Peyer's patch (tissue), 4 donors: ENCODE measurements at regions not wholly inside any gene's neighbourhood (a gene's known extent, or its start where the extent isn't known, plus 50 kb on each side); places are given as distances from the start of the nearest gene placed in this dataset.

Experiments
- DNase-seq, 3 donors: peaks; one replicate each; pipeline ENCODE4 v3.0.0-alpha.2; 2017 to 2019
- H3K27ac ChIP-seq, 4 donors: fragments of 200-600 bp; sonication (generic); one replicate each; pipeline ENCODE4 v1.5.1; 2016 to 2019
- H3K27me3 ChIP-seq, 2 donors: fragments of 200-600 bp; sonication (generic); one replicate each; pipeline ENCODE4 v1.5.1; 2019
- H3K36me3 ChIP-seq, 3 donors: fragments of 200-600 bp; sonication (generic); one replicate each; pipeline ENCODE4 v1.5.1; 2016 to 2019
- H3K4me1 ChIP-seq, 4 donors: fragments of 200-600 bp; sonication (generic); one replicate each; pipeline ENCODE4 v1.5.1; 2016 to 2019
- H3K4me3 ChIP-seq, 4 donors: fragments of 200-600 bp; sonication (generic); 1 replicate in 3 of 4; 2 replicates in 1 of 4; pipeline ENCODE4 v1.5.1; 2016 to 2019; ENCODE audit warnings: mild to moderate bottlenecking in 1 of 4
- H3K9me3 ChIP-seq, 4 donors: fragments of 200-600 bp; sonication (generic); one replicate each; pipeline ENCODE4 v1.5.1; 2016 to 2019; ENCODE audit warnings: mild to moderate bottlenecking in 1 of 4
- CTCF ChIP-seq, 6 experiments: fragments of 450-650 bp in 4 of 6; fragments of 200-600 bp in 2 of 6; sonication (generic) in 1 of 6; IDR thresholded peaks; one replicate each; pipeline ENCODE4 v1.5.1; 2017 to 2019; ENCODE audit warnings: antibody characterized with exemption in 6 of 6, mild to moderate bottlenecking in 3 of 6, moderate library complexity in 1 of 6
- POLR2A ChIP-seq, 2 donors: fragments of 450-650 bp; IDR thresholded peaks; one replicate each; pipeline ENCODE4 v1.5.1; 2017; ENCODE audit warnings: antibody characterized with exemption in 2 of 2, mild to moderate bottlenecking in 2 of 2, moderate library complexity in 2 of 2

DNA sequence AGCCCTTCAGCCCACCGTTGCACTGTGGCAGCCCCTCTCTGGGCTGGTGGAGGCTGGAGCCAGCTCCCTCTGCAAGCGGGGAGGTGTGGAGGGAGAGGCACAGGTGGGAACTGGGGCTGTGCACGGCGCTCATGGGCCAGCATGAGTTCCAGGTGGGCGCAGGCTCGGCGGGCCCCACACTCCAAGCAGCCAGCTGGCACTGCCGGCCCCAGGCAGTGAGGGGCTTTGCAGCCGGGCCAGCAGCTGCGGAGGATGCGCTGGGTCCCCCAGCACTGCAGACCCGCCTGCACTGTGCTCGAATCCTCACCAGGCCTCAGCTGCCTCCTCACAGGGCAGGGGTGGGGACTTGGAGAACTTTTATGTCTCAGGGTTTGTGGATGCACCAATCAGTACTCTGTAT, 1354.8 kb upstream of the IGFBP7 start:
- Histone ChIP-seq H3K9me3 (no peaks in the 10 kb centered on the region), H3K4me3 (no peak overlapping the region), H3K27ac (no peak overlapping the region), H3K36me3 (no peaks in the 10 kb centered on the region), H3K4me1 (no peaks in the 10 kb centered on the region), H3K27me3 (no peaks in the 10 kb centered on the region)
- DNase-seq: no peak
- TF ChIP-seq POLR2A (IDR thresholded peaks at IDR 0.05): no peak
- no peak for TF ChIP-seq CTCF (IDR thresholded peaks at IDR 0.05)

DNA sequence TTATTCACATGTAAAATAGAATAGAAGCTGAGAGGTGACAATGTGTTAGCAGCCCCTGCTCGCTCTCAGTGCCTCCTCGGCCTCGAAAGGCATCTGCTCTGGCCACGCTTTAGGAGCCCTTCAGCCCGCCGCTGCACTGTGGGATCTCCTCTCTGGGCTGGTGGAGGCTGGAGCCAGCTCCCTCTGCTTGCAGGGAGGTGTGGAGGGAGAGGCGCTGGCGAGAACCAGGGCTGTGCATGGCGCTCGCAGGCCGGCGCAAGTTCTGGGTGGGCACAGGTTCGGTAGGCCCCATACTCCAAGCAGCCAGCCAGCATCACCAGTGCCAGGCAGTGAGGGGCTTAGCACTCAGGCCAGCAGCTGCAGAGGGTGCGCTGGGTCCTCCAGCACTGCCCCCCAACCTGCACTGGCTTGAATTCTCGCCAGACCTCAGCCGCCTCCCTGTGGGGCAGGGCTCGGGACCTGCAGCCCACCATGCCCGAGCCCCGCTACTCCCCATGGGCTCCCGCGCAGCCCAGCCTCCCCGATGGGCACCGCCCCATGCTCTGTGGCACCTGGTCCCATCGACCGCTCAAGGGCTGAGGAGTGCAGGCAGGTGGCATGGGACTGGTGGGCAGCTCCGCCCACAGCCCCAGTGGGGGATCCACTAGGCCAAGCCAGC, 1346.7 kb upstream of the IGFBP7 start:
- no peaks in the 10 kb centered on the region for H3K4me1 ChIP-seq
- H3K36me3 ChIP-seq: no peaks in the 10 kb centered on the region
- H3K27me3 ChIP-seq: no peaks in the 10 kb centered on the region
- no peaks in the 10 kb centered on the region for H3K9me3 ChIP-seq
- H3K27ac ChIP-seq: no peak overlapping the region
- DNase-seq: no peak
- H3K4me3 ChIP-seq: no peak overlapping the region
- TF ChIP-seq CTCF (IDR thresholded peaks at IDR 0.05) (no peak), POLR2A (IDR thresholded peaks at IDR 0.05) (no peak)

DNA sequence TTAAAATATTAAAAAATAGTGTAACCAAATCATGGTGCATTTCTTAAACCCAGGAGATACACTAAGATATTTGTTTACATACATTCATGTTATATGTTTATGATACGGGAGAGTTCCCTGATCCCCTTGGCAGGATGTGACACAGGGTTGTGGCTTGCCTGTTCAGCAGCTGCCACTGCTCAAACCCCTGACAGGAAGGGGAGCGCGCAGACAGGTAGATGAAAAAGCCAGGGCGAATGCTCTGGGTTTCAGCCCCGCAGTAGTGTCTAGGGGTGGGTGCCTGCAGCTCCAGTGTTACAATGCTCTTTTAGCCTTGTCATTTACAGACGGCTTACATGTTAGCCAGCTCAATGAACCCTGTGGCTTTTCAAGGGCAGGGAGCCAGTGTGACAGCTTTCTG, 1343.8 kb upstream of the IGFBP7 start:
- no peak overlapping the region for H3K27ac ChIP-seq
- H3K4me1 ChIP-seq: no peaks in the 10 kb centered on the region
- H3K9me3 ChIP-seq: no peaks in the 10 kb centered on the region
- TF ChIP-seq POLR2A (IDR thresholded peaks at IDR 0.05) (no peak), CTCF (IDR thresholded peaks at IDR 0.05) (no peak)
- DNase-seq: no peak
- no peaks in the 10 kb centered on the region for H3K27me3 ChIP-seq
- H3K36me3 ChIP-seq: no peaks in the 10 kb centered on the region
- no peak overlapping the region for H3K4me3 ChIP-seq

- no peaks in the 10 kb centered on the region for H3K9me3 ChIP-seq
- H3K4me3 ChIP-seq: no peak overlapping the region
- no peak for TF ChIP-seq CTCF (IDR thresholded peaks at IDR 0.05)
- no peak for TF ChIP-seq POLR2A (IDR thresholded peaks at IDR 0.05)
- H3K36me3 ChIP-seq: no peaks in the 10 kb centered on the region
- DNase-seq: no peak
- no peak overlapping the region for H3K27ac ChIP-seq
- no peaks in the 10 kb centered on the region for H3K27me3 ChIP-seq
- H3K4me1 ChIP-seq: no peaks in the 10 kb centered on the region
These were observed 1341.5 kb upstream of the IGFBP7 start for GRCh38 chr4:58451707-58452106.

DNA sequence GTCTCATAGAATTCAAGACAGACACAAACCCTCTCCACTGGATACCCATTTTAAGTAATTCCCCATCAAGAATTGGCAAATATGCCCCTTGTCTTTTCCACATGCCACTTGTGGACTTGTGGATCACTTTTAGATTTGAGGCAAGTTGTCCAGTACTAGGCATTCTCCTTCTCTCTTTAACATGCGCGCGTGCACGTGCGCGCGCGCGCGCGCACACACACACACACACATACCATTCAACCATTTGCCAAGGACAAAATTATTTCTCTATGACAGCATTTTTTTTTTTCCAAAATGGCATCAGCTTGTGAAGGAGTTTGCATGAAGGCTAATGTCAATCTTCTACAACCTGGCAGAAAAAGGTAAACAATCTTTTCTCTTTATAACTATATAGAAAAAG, 1325.7 kb upstream of the IGFBP7 start:
- no peak overlapping the region for H3K4me3 ChIP-seq
- no peaks in the 10 kb centered on the region for H3K4me1 ChIP-seq
- peaks cover 0 to 8% (median 0%) of the 10 kb centered on the region in 4 donors for H3K9me3 ChIP-seq
- TF ChIP-seq CTCF (IDR thresholded peaks at IDR 0.05) (no peak), POLR2A (IDR thresholded peaks at IDR 0.05) (no peak)
- DNase-seq: no peak
- H3K36me3 ChIP-seq: no peaks in the 10 kb centered on the region
- no peaks in the 10 kb centered on the region for H3K27me3 ChIP-seq
- H3K27ac ChIP-seq: no peak overlapping the region

DNA sequence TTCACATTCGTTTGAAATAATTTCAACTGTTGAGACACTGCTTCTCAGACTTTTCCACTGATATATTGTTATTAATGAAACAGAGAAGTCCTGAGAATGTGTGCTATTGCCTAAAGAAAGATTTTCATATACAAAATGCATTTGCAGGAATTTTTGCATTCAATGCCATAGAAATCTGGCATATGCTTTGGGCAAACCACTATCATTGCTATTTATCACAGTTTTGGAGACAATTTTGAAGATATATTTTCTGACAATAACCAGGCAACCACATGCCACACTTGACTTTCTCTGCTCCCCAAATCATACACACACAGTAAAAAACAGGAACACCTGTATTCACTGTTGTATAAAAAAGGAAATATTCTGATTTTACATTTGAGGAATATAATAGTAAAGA, 1303.7 kb upstream of the IGFBP7 start:
- DNase-seq: no peak
- no peak overlapping the region for H3K27ac ChIP-seq
- no peaks in the 10 kb centered on the region for H3K4me1 ChIP-seq
- no peaks in the 10 kb centered on the region for H3K27me3 ChIP-seq
- TF ChIP-seq CTCF (IDR thresholded peaks at IDR 0.05): no peak
- no peak for TF ChIP-seq POLR2A (IDR thresholded peaks at IDR 0.05)
- H3K4me3 ChIP-seq: no peak overlapping the region
- H3K9me3 ChIP-seq: no peaks in the 10 kb centered on the region
- no peaks in the 10 kb centered on the region for H3K36me3 ChIP-seq
